HepG2 (cell line): ENCODE measurements at regions not wholly inside any gene's neighbourhood (a gene's known extent, or its start where the extent isn't known, plus 50 kb on each side); places are given as distances from the start of the nearest gene placed in this dataset.

Source experiments
- ATAC-seq: fragments of 200-7000 bp; cut with Tn5 transposase; 3 replicates; pipeline ENCODE4 v1.9.1; 2020; ENCODE audit warnings: mild to moderate bottlenecking, moderate library complexity
- BruUV-seq: library from RNA; stranded (reverse); fragments of 400-500 nt; replicated peaks from 2 replicates; lab custom pipeline; 2021; lab: Mats Ljungman, UMichigan
- CTCF ChIA-PET: fragments of 300-600 bp; formaldehyde crosslinking; extraction: SDS; loops from one replicate; lab custom pipeline; 2021; ENCODE audit warnings: low total read pairs, inconsistent platforms, low intra/inter-chr PET ratio; lab: Yijun Ruan, JAX
- POLR2A ChIA-PET: fragments of 350-600 bp; sonication (Branson Sonifier 250); formaldehyde crosslinking; loops from one replicate; lab custom pipeline; 2020; ENCODE audit warnings: antibody characterized with exemption, inconsistent platforms; lab: Yijun Ruan, JAX
- DNase-seq: peaks from one replicate; pipeline ENCODE4 v3.0.0-alpha.2; 2015; ENCODE audit warnings: low spot score
- FAIRE-seq: peaks from 3 replicates; lab custom pipeline; 2011; peaks lifted over from hg19 to GRCh38; lab: Jason Lieb, UNC
- H2AFZ ChIP-seq: one replicate; pipeline ENCODE4 v1.6.1; 2011; ENCODE audit warnings: low read length, inconsistent platforms
- H3K27ac ChIP-seq: fragments of 300-600 bp; 3 replicates; pipeline ENCODE4 v1.8.0; 2011; ENCODE audit warnings: mixed run types, mild to moderate bottlenecking, mixed read lengths, low read length, inconsistent platforms; ENCODE audit not compliant: insufficient read depth; ENCODE audit errors: extremely low read length
- H3K27me3 ChIP-seq, 2 experiments: fragments of 200-600 bp in 1 of 2; 2 replicates in 1 of 2; 3 replicates in 1 of 2; pipeline versions ENCODE4 v1.6.0 to v1.8.0; 2011; ENCODE audit warnings: low read length in 2 of 2, mild to moderate bottlenecking in 2 of 2, moderate library complexity in 2 of 2, inconsistent platforms in 1 of 2; ENCODE audit not compliant: insufficient read depth in 2 of 2, control insufficient read depth in 1 of 2
- H3K36me3 ChIP-seq, 2 experiments: fragments of 200-600 bp in 1 of 2; replicated peaks in 1 of 2; 2 replicates in 1 of 2; 3 replicates in 1 of 2; pipeline versions ENCODE4 v1.5.1 to v1.8.0; 2011; ENCODE audit warnings: low read length in 2 of 2, inconsistent platforms in 1 of 2; ENCODE audit not compliant: insufficient read depth in 2 of 2, control insufficient read depth in 1 of 2
- H3K4me1 ChIP-seq: 2 replicates; pipeline ENCODE4 v1.5.1; 2012; ENCODE audit warnings: low read length, inconsistent platforms; ENCODE audit not compliant: insufficient read depth
- H3K4me2 ChIP-seq: 2 replicates; pipeline ENCODE4 v1.6.0; 2011; ENCODE audit warnings: low read depth, low read length, inconsistent platforms
- H3K4me3 ChIP-seq, 3 experiments: fragments of 200-600 bp in 1 of 3; sonication (generic), shearing (Covaris generic) in 1 of 3; replicated peaks in 1 of 3; 2 replicates each; pipeline ENCODE4 v1.5.1; 2011 to 2016; ENCODE audit warnings: low read length in 3 of 3, inconsistent platforms in 2 of 3, low read depth in 2 of 3, mild to moderate bottlenecking in 2 of 3, control low read depth in 1 of 3, mixed read lengths in 1 of 3; ENCODE audit not compliant: insufficient read depth in 1 of 3
- H3K79me2 ChIP-seq: one replicate; pipeline ENCODE4 v1.6.1; 2011; ENCODE audit warnings: low read length, inconsistent platforms; ENCODE audit not compliant: insufficient read depth
- H3K9ac ChIP-seq: 2 replicates; pipeline ENCODE4 v1.6.0; 2011; ENCODE audit warnings: mild to moderate bottlenecking, low read depth, low read length, inconsistent platforms; ENCODE audit not compliant: insufficient read depth
- H3K9me3 ChIP-seq: 2 replicates; pipeline ENCODE4 v1.5.1; 2012; ENCODE audit warnings: mild to moderate bottlenecking, low read length
- H4K20me1 ChIP-seq: 2 replicates; pipeline ENCODE4 v1.6.0; 2011; ENCODE audit warnings: inconsistent platforms, mild to moderate bottlenecking, low read length, moderate library complexity; ENCODE audit not compliant: insufficient read depth
- ATF7 ChIP-seq, 2 experiments: fragments of 450-650 bp in 1 of 2; sonication (generic) in 1 of 2; formaldehyde crosslinking in 1 of 2; IDR thresholded peaks; 2 replicates each; pipeline versions ENCODE4 v1.4.0 to v1.6.1; 2016 to 2020; ENCODE audit warnings: antibody characterized with exemption in 1 of 2, mild to moderate bottlenecking in 1 of 2, missing genetic modification reagents in 1 of 2
- CEBPB ChIP-seq: IDR thresholded peaks from 2 replicates; pipeline ENCODE4 v1.6.1; 2011; ENCODE audit warnings: low read depth, low read length, improper control_type of control experiment, borderline replicate concordance
- CENPX ChIP-seq: sonication (generic); formaldehyde crosslinking; IDR thresholded peaks from 2 replicates; pipeline ENCODE4 v1.9.0; 2021; ENCODE audit warnings: mild to moderate bottlenecking, missing genetic modification reagents, moderate library complexity
- HNRNPK ChIP-seq: fragments of 200-400 bp; formaldehyde crosslinking; IDR thresholded peaks from 2 replicates; pipeline ENCODE4 v1.6.1; 2018; ENCODE audit warnings: low read length, low read depth, moderate library complexity, mild to moderate bottlenecking; ENCODE audit not compliant: poor library complexity, severe bottlenecking
- MEIS1 ChIP-seq: sonication (generic); formaldehyde crosslinking; IDR thresholded peaks from 2 replicates; pipeline ENCODE4 v1.9.0; 2021; ENCODE audit warnings: mild to moderate bottlenecking, missing genetic modification reagents, moderate library complexity, borderline replicate concordance
- RARG ChIP-seq: sonication (generic); formaldehyde crosslinking; IDR thresholded peaks from 2 replicates; pipeline ENCODE4 v1.4.0; 2020; ENCODE audit warnings: low read depth, mild to moderate bottlenecking, missing genetic modification reagents
- SNRNP70 ChIP-seq: fragments of 200-400 bp; formaldehyde crosslinking; IDR thresholded peaks from 2 replicates; pipeline ENCODE4 v1.6.1; 2017; ENCODE audit warnings: mild to moderate bottlenecking, low read depth, low read length, moderate library complexity
- SP140L ChIP-seq: sonication (generic); formaldehyde crosslinking; IDR thresholded peaks from 2 replicates; pipeline ENCODE4 v1.4.0; 2020; ENCODE audit warnings: missing genetic modification reagents, borderline replicate concordance
- TP53 ChIP-seq: sonication (generic); formaldehyde crosslinking; conservative IDR thresholded peaks from 2 replicates; pipeline ENCODE4 v1.4.0; 2020; ENCODE audit warnings: missing genetic modification reagents
- ZNF280B ChIP-seq: sonication (generic); formaldehyde crosslinking; IDR thresholded peaks from 2 replicates; pipeline ENCODE4 v1.5.0; 2020; ENCODE audit warnings: missing genetic modification reagents, mild to moderate bottlenecking, borderline replicate concordance
- ZNF281 ChIP-seq: sonication (generic); formaldehyde crosslinking; IDR thresholded peaks from 2 replicates; pipeline ENCODE4 v1.4.0; 2020; ENCODE audit warnings: missing genetic modification reagents, borderline replicate concordance
- ZNF292 ChIP-seq: sonication (generic); formaldehyde crosslinking; IDR thresholded peaks from 2 replicates; pipeline ENCODE4 v1.8.1; 2022; ENCODE audit warnings: mild to moderate bottlenecking, low read depth, missing genetic modification reagents, borderline replicate concordance
- ZNF460 ChIP-seq: sonication (generic); formaldehyde crosslinking; IDR thresholded peaks from 2 replicates; pipeline ENCODE4 v1.5.1; 2020; ENCODE audit warnings: missing genetic modification reagents, mild to moderate bottlenecking, borderline replicate concordance
- ZNF496 ChIP-seq: sonication (generic); formaldehyde crosslinking; IDR thresholded peaks from 2 replicates; pipeline ENCODE4 v1.8.1; 2023; ENCODE audit warnings: mild to moderate bottlenecking, moderate library complexity, missing genetic modification reagents; ENCODE audit not compliant: insufficient replicate concordance
- ZNF629 ChIP-seq: sonication (generic); formaldehyde crosslinking; conservative IDR thresholded peaks from 2 replicates; pipeline ENCODE4 v1.5.0; 2020; ENCODE audit warnings: missing genetic modification reagents
- ZNF639 ChIP-seq: conservative IDR thresholded peaks from 2 replicates; pipeline ENCODE4 v1.6.1; 2018; ENCODE audit warnings: missing genetic modification reagents
- ZNF678 ChIP-seq: sonication (generic); formaldehyde crosslinking; IDR thresholded peaks from 2 replicates; pipeline ENCODE4 v1.4.0; 2020; ENCODE audit warnings: mild to moderate bottlenecking, missing genetic modification reagents
- WGBS: methylation state at CpG from one replicate; pipeline ENCODE4 v1.1.6; 2017; ENCODE audit warnings: low lambda C conversion rate; 5-methylcytosine and 5-hydroxymethylcytosine counted together
- in situ Hi-C: cut with HindIII; loops from 2 replicates; pipeline ENCODE4 v1.10.0; 2017; ENCODE audit warnings: low pct_unique_long_range_greater_than_20kb; ENCODE audit not compliant: extremely low pct_ligation_motif_present
- intact Hi-C: fragments of 100-400 bp; cut with micrococcal nuclease; formaldehyde crosslinking; loops from one replicate; pipeline ENCODE4 v1.10.0; 2022; ENCODE audit not compliant: unreplicated experiment

DNA sequence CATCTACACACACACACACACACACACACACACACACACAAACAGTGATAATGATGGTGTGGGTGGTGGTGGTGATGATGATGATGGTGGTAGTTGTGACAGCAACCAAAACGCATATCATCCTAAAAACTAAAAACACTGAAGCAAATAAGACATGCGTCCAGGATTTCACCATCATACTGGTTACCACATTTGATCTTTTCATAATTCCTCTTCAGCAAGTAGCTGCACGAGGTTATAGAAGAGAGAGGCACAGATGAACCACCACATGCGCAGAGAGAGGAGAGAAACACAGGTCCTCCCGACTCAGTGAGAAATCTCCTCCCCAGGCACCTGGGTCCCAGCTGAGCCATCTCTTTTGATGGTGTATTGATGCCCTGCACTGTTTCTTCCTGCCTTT lies 393.3 kb downstream of the METTL4 start (continued):
- TF ChIP-seq SNRNP70, result no peak
- TF ChIP-seq ZNF460, result no peak
- TF ChIP-seq ZNF629 (CRISPR knock-in tag), result no peak
- no peak for TF ChIP-seq RARG (CRISPR knock-in tag)

DNA sequence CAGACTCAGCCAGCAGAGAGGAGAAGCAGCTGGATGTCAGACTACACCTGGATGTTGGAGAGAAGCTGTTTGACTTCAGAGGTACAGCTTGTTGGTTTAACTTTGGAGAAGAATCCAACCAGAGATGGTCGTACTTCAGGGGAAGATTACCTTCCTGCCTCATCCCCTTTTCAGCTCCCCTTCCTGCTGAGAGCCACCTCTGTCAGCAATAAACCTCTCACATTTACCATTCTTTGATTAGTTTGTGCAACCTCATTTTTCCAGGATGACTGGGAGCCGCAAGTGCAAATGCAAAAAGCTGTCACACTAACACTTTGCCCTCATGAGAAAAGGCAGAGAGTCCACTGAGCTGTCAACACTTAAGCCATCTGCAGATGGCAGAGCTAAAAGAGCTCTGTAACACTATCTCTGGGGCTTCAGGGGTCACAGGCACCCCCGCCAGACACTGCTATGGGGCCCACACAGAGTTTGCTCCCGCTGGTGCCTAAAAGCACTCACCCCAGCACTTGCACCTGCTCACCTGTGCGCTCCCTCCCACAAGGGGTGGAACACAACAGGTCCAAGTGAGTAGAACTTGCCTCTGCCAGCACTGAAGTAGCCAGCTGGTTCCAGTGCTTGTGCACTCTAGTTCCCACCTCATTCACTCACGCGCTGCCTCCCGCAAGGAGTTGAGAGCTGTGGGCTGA lies 391.7 kb downstream of the METTL4 start:
- in situ Hi-C loops (no loop called here), intact Hi-C loops (no loop called here)
- no TSS peak for BruUV-seq
- TF ChIP-seq ZNF639 (CRISPR knock-in tag) (no peak), CENPX (CRISPR knock-in tag) (no peak), MEIS1 (CRISPR knock-in tag) (no peak), ZNF280B (no peak), TP53 (no peak), ZNF292 (CRISPR knock-in tag) (no peak), ATF7 (IDR thresholded peaks at IDR 0.05) (no peak), ATF7 (CRISPR knock-in tag; IDR thresholded peaks at IDR 0.05) (no peak), ZNF678 (CRISPR knock-in tag) (no peak), ZNF281 (CRISPR knock-in tag) (no peak), SP140L (CRISPR knock-in tag) (no peak), HNRNPK (no peak), CEBPB (no peak), ZNF496 (CRISPR knock-in tag) (no peak)
- Histone ChIP-seq H3K4me1 (peaks cover 4% of the 10 kb centered on the region; the same call in 1 of the 2 replicates), H3K27me3 (no peaks in the 10 kb centered on the region), H3K9me3 (no peaks in the 10 kb centered on the region), H3K36me3 (no peaks in the 10 kb centered on the region), H3K9ac (no peak overlapping the region), H2AFZ (no peak overlapping the region), H3K4me3 (no peak overlapping the region), H3K27ac (no peak overlapping the region), H4K20me1 (no peaks in the 10 kb centered on the region), H3K4me2 (no peak overlapping the region), H3K79me2 (no peaks in the 10 kb centered on the region)
- ChIA-PET CTCF (no interaction called here), POLR2A (no interaction called here)
- FAIRE-seq, result no peak
- 57% methylated on average over 6 of the region's 8 CpGs for WGBS
- ATAC-seq, result no peak
- DNase-seq, result no peak
